ENCODE measurements at regions not wholly inside any gene's neighbourhood (a gene's known extent, or its start where the extent isn't known, plus 50 kb on each side); places are given as distances from the start of the nearest gene placed in this dataset.
A peak's percentile ranks its signal among the peaks of the same experiment; 100 is the strongest.
"Not testable (repeated sequence)": the region's sequence is repeated elsewhere in the genome, so short reads cannot be mapped to it uniquely, and the experiment has no call there.

GRCh38 chr5:42872865-42873264, 61.2 kb upstream of the SELENOP start:
- no peak for DNase-seq (ENCODE audit: low read depth in 2 of 2)
- TF ChIP-seq CTCF (IDR thresholded peaks at IDR 0.05; ENCODE audit: low read depth, low read length) = no peak
- H3K4me3 ChIP-seq (replicated peaks in 1 of 2; ENCODE audit: low read depth in 2 of 2, low read length in 2 of 2) = no peak overlapping the region

DNA sequence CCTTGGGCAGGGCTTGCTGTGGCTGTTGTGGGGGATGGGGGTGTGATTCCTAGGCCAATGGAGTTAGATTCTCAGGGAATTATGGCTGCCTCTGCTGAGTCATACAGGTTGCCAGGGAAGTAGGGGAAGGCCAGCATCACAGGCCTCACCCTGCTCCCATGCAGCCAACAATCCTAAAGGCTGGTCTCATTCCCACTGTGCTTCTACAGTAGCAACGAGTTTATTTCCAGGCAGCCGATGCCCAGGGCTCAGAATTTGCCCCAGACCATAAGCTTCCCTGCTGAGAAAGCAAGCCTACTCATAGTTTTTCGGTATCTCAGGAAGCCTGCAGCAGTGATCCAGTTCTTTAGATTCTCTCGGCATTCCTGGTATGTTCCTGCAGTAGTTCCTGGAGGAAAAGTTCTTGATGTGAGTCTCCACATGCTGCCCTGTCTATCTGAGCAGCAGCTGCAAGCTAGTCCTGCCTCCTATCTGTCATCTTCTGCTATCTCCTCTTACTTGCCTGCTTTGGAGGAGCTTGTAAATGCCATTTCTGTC, 59.3 kb upstream of the SELENOP start:
- H3K4me3 ChIP-seq (replicated peaks in 1 of 2; ENCODE audit: low read depth in 2 of 2, low read length in 2 of 2) = no peak overlapping the region
- no peak for TF ChIP-seq CTCF (IDR thresholded peaks at IDR 0.05; ENCODE audit: low read depth, low read length)
- peak in 1 of 2 donors; percentile 39 for DNase-seq (ENCODE audit: low read depth in 2 of 2)

GRCh38 chr5:42868417-42868816, 56.7 kb upstream of the SELENOP start:
- not testable (repeated sequence) for DNase-seq (ENCODE audit: low read depth in 2 of 2); H3K4me3 ChIP-seq (replicated peaks in 1 of 2; ENCODE audit: low read depth in 2 of 2, low read length in 2 of 2)

DNA sequence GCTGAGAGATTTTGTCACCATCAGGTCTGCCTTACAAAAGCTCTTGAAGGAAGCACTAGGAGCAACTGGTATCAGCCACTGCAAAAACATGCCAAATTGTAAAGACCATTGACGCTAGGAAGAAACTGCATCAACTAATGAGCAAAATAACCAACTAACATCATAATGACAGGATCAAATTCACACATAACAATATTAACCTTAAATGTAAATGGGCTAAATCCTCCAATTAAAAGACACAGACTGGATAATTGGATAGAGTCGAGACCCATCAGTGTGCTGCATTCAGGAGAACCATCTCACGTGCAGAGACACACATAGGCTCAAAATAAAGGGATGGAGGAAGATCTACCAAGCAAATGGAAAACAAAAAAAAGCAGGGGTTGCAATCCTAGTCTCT, 53.1 kb upstream of the SELENOP start:
- not testable (repeated sequence) for DNase-seq (ENCODE audit: low read depth in 2 of 2)

More for the DNA sequence above, 53.1 kb upstream of the SELENOP start:
- H3K4me3 ChIP-seq (replicated peaks in 1 of 2; ENCODE audit: low read depth in 2 of 2, low read length in 2 of 2) = not testable (repeated sequence)
